OCI-LY1 (cell line): ENCODE measurements at regions not wholly inside any gene's neighbourhood (a gene's known extent, or its start where the extent isn't known, plus 50 kb on each side); places are given as distances from the start of the nearest gene placed in this dataset.

Experiments used
- H2AFZ ChIP-seq: fragments of 200-600 bp; sonication (generic), shearing (Covaris generic); 2 replicates; pipeline ENCODE4 v1.6.0; 2014; ENCODE audit warnings: antibody characterized with exemption, mild to moderate bottlenecking, low read length
- H3F3A ChIP-seq: fragments of 200-600 bp; sonication (generic), shearing (Covaris generic); 2 replicates; pipeline ENCODE4 v1.6.0; 2014; ENCODE audit warnings: mild to moderate bottlenecking, antibody characterized with exemption, low read length, moderate library complexity; ENCODE audit not compliant: insufficient read depth
- H3K27ac ChIP-seq: fragments of 200-600 bp; sonication (generic); 2 replicates; pipeline ENCODE4 v1.5.1; 2014; ENCODE audit warnings: low read length, mixed run types, mild to moderate bottlenecking, low read depth; ENCODE audit not compliant: poor library complexity, severe bottlenecking
- H3K27me3 ChIP-seq: fragments of 200-600 bp; sonication (generic); 2 replicates; pipeline ENCODE4 v1.6.0; 2014; ENCODE audit warnings: antibody characterized with exemption, mild to moderate bottlenecking, low read length, moderate library complexity; ENCODE audit not compliant: insufficient read depth
- H3K36me3 ChIP-seq: fragments of 200-600 bp; sonication (generic); 2 replicates; pipeline ENCODE4 v1.6.1; 2014; ENCODE audit warnings: mild to moderate bottlenecking, antibody characterized with exemption, low read length, moderate library complexity, mixed read lengths; ENCODE audit not compliant: insufficient read depth
- H3K4me1 ChIP-seq: fragments of 200-600 bp; sonication (generic); 2 replicates; pipeline ENCODE4 v1.5.1; 2014; ENCODE audit warnings: mild to moderate bottlenecking, low read length, moderate library complexity; ENCODE audit not compliant: insufficient read depth, severe bottlenecking
- H3K4me2 ChIP-seq: fragments of 200-600 bp; sonication (generic), shearing (Covaris generic); 2 replicates; pipeline ENCODE4 v1.6.1; 2014; ENCODE audit warnings: low read length
- H3K4me3 ChIP-seq: fragments of 200-600 bp; sonication (generic); 2 replicates; pipeline ENCODE4 v1.5.1; 2014; ENCODE audit warnings: low read length, low read depth, mild to moderate bottlenecking, mixed read lengths; ENCODE audit not compliant: poor library complexity, severe bottlenecking
- H3K79me2 ChIP-seq: fragments of 200-600 bp; shearing (Covaris generic); 2 replicates; pipeline ENCODE4 v1.6.1; 2016; ENCODE audit warnings: mixed run types, low read length, mixed read lengths; ENCODE audit not compliant: insufficient read depth
- H3K9ac ChIP-seq: fragments of 200-600 bp; sonication (generic), shearing (Covaris generic); 2 replicates; pipeline ENCODE4 v1.6.1; 2014; ENCODE audit warnings: mild to moderate bottlenecking, low read length, mixed read lengths
- H3K9me2 ChIP-seq: fragments of 200-600 bp; sonication (generic), shearing (Covaris generic); 2 replicates; pipeline ENCODE4 v1.6.1; 2014; ENCODE audit warnings: low read depth, mild to moderate bottlenecking, low read length, mixed read lengths
- H3K9me3 ChIP-seq: fragments of 200-600 bp; shearing (Covaris generic); 2 replicates; pipeline ENCODE4 v1.6.1; 2014; ENCODE audit warnings: low read length, mixed read lengths
- H4K20me1 ChIP-seq: fragments of 200-600 bp; sonication (generic), shearing (Covaris generic); 2 replicates; pipeline ENCODE4 v1.6.0; 2016; ENCODE audit warnings: mild to moderate bottlenecking, low read length; ENCODE audit not compliant: insufficient read depth
- EZH2 ChIP-seq: fragments of 200-600 bp; sonication (generic), shearing (Covaris generic); IDR thresholded peaks from 2 replicates; pipeline ENCODE4 v1.8.0; 2017; ENCODE audit warnings: borderline replicate concordance, mixed run types, mild to moderate bottlenecking, antibody characterized with exemption, low read length, moderate library complexity, mixed read lengths
- TF ChIP-seq, protein P1 (sequence below): fragments of 200-600 bp; sonication (generic), shearing (Covaris generic); IDR thresholded peaks from 2 replicates; pipeline ENCODE4 v1.5.1; 2017; ENCODE audit warnings: mild to moderate bottlenecking, antibody characterized with exemption, low read length, moderate library complexity, mixed read lengths

DNA sequence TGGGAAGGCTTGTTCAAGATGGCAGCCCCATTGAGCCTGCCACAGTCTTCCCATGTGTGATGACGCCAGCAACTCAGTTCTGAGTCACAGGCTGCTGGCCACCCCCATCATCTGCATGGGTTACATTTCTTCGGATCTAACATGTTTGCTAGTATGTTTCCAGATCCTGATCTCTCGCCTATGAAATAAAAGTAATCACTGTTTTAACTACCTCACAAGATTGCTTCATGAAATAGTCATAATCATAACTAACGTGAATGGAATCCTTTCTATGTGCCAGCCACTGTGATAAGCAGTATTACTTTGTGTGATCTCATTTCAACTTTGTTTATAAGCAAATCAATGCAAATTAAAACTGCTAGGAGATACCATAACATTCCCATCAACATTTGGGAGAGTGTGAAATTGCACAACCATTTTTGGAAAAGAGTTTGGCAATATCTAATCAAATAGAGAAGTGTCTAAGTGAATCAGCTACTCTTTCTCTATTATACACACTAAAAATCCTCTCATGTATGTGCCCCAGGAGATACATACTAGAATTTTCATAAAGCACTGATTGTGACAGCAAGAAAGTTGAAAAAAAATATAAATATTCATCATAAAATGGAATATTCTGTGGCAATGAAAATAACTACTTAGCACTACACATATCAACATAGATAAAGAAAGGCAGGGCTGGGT, 300.2 kb upstream of the IRX5 start:
- Histone ChIP-seq H3K4me2 (no peak overlapping the region), H4K20me1 (no peaks in the 10 kb centered on the region), H3K27ac (no peak overlapping the region), H3K79me2 (no peaks in the 10 kb centered on the region), H3K9me3 (no peaks in the 10 kb centered on the region), H3K27me3 (0 out of 2 replicates have a peak, but pooled peaks cover 4% of the 10 kb centered on the region), H2AFZ (no peak overlapping the region), H3K36me3 (no peaks in the 10 kb centered on the region), H3K4me1 (no peaks in the 10 kb centered on the region), H3F3A (no peaks in the 10 kb centered on the region), H3K4me3 (no peak overlapping the region), H3K9ac (no peak overlapping the region), H3K9me2 (no peaks in the 10 kb centered on the region)
- TF ChIP-seq, protein P1, sequence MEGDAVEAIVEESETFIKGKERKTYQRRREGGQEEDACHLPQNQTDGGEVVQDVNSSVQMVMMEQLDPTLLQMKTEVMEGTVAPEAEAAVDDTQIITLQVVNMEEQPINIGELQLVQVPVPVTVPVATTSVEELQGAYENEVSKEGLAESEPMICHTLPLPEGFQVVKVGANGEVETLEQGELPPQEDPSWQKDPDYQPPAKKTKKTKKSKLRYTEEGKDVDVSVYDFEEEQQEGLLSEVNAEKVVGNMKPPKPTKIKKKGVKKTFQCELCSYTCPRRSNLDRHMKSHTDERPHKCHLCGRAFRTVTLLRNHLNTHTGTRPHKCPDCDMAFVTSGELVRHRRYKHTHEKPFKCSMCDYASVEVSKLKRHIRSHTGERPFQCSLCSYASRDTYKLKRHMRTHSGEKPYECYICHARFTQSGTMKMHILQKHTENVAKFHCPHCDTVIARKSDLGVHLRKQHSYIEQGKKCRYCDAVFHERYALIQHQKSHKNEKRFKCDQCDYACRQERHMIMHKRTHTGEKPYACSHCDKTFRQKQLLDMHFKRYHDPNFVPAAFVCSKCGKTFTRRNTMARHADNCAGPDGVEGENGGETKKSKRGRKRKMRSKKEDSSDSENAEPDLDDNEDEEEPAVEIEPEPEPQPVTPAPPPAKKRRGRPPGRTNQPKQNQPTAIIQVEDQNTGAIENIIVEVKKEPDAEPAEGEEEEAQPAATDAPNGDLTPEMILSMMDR, result no peak
- no peak for TF ChIP-seq EZH2

DNA sequence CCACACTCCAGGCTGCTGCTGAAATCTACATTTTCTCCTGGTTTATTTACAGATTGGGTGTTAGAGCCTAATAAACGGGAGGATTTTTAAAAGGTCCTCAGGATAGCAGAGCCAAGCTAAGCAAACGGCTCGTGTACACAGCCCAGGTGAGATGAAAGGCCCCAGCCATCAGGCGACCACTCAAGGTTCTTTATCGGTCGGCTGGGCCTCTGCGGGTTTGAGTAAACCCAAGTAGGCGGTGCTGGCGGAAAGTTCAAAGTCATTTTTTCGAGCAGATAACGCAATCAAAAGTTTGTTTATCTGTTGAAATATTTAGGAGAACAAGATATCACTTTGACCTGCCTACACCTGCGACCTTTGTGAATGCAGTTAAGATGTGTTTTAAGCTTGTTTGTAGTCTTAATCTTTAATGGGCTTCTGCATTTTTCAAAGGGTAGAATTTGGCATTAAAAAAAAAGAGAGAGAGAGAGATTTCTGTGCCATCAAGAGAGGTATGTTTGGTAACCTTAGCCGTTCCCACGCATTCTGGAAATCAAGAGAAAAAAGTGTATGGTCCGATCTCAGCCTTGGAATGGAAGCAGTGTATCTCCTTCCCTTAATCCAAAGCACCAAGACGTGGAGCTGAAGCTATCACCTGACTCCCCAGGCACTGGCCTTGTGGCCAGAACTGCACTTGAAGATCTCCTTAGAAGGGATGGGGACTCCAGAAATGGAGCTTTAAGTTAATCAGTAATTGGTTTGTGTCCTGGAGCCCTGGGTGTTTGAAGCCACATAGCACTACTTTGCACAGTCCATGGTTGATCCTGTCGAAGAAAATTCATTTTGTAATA, 301.7 kb upstream of the IRX5 start:
- Histone ChIP-seq H3K4me3 (no peak overlapping the region), H3K4me2 (no peak overlapping the region), H3F3A (no peaks in the 10 kb centered on the region), H2AFZ (no peak overlapping the region), H3K9ac (no peak overlapping the region), H3K27ac (no peak overlapping the region), H3K9me2 (no peaks in the 10 kb centered on the region), H3K4me1 (no peaks in the 10 kb centered on the region), H3K36me3 (no peaks in the 10 kb centered on the region), H4K20me1 (no peaks in the 10 kb centered on the region), H3K79me2 (no peaks in the 10 kb centered on the region), H3K9me3 (no peaks in the 10 kb centered on the region), H3K27me3 (0 out of 2 replicates have a peak, but pooled peaks cover 4% of the 10 kb centered on the region)
- no peak for TF ChIP-seq EZH2
- TF ChIP-seq, protein P1, result no peak

DNA sequence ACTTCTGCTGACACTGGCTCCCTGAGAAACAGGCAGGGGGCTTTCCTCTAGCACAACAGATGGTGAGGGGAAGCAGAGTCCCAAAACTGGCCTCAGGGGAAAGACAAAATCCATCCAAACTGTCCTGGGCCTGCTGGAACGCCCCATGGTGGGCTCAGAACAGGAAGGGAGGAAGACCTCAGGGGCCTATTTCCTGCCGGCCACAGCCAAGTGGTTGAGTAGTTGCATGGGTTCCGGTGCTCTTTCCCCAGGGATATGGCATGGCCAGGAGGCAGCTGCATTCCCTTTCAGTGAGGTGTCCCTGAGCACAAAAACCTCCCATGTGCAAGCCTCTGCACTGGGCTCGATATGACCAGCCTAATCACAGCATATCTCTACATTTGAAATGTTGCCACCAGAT, 303.0 kb upstream of the IRX5 start:
- Histone ChIP-seq H3K9me2 (no peaks in the 10 kb centered on the region), H3K36me3 (no peaks in the 10 kb centered on the region), H3K9ac (no peak overlapping the region), H3K4me2 (no peak overlapping the region), H3F3A (no peaks in the 10 kb centered on the region), H3K4me3 (no peak overlapping the region), H4K20me1 (no peaks in the 10 kb centered on the region), H3K4me1 (no peaks in the 10 kb centered on the region), H3K9me3 (no peaks in the 10 kb centered on the region), H2AFZ (no peak overlapping the region), H3K79me2 (no peaks in the 10 kb centered on the region), H3K27ac (no peak overlapping the region), H3K27me3 (0 out of 2 replicates have a peak, but pooled peaks cover 4% of the 10 kb centered on the region)
- no peak for TF ChIP-seq EZH2
- TF ChIP-seq, protein P1, result no peak
